GM13977 (cell line): ENCODE measurements at regions not wholly inside any gene's neighbourhood (a gene's known extent, or its start where the extent isn't known, plus 50 kb on each side); places are given as distances from the start of the nearest gene placed in this dataset.

Experiments used
- DNase-seq: peaks from one replicate; pipeline ENCODE4 v3.0.0; 2012; ENCODE audit warnings: low spot score
- CTCF ChIP-seq: IDR thresholded peaks from 2 replicates; pipeline ENCODE4 v1.5.1; 2012; ENCODE audit warnings: mild to moderate bottlenecking, control low read depth; ENCODE audit not compliant: insufficient read depth; ENCODE audit errors: extremely low read depth, missing control alignments
- in situ Hi-C: fragments of 300-500 bp; cut with MboI; formaldehyde crosslinking; loops from one replicate; pipeline ENCODE4 v1.12.0; 2022; ENCODE audit warnings: low sequenced_read_pairs, low pct_unique_long_range_greater_than_20kb, mixed read lengths, inconsistent platforms; ENCODE audit not compliant: unreplicated experiment

DNA sequence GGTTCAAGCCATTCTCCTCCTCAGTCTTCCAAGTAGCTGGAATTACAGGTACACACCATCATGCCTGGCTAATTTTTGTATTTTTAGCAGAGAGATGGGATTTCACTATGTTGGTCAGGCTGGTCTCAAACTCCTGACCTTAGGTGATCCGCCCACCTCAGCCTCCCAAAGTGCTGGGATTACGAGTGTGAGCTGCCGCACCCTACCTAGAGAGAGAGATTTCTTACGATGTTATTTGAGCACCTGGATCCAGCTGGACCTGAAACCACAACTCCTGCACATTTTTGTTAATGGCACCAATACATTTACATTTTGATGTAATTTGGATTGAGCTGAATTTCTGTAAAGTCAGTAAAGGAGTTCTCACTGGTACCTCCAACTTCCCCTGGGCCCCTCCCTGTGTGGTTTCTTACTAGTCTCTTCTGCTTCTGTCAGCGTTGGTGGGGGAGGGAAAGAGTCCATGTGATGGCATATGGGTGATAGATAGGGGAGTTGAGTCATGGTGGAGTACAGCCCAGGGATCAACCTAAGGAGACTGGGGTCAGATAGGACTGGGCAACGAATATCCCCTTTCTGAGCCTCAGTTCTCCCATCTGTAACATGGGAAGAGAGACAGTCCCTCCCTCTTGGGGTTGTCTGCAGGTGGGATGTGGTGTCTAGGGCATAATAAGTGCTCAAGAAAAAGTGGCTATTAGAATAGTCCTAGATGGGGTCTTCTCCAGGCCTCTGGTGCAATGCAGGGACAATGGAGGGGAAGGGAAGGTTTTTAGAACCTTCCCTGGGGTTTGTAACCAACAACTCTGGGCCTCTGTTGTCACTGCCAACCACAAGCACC lies 83.3 kb upstream of the MED13L start:
- TF ChIP-seq CTCF = no peak
- no peak for DNase-seq
- in situ Hi-C loops = no loop called here

GRCh38 chr12:116361414-116362223 lies 84.1 kb upstream of the MED13L start:
- no peak for TF ChIP-seq CTCF
- in situ Hi-C loops = no loop called here
- peak; percentile 59 for DNase-seq

- no peak for DNase-seq
- TF ChIP-seq CTCF = no peak
- in situ Hi-C loops = no loop called here
Observed at GRCh38 chr12:116365114-116365513, 87.6 kb upstream of the MED13L start.

DNA sequence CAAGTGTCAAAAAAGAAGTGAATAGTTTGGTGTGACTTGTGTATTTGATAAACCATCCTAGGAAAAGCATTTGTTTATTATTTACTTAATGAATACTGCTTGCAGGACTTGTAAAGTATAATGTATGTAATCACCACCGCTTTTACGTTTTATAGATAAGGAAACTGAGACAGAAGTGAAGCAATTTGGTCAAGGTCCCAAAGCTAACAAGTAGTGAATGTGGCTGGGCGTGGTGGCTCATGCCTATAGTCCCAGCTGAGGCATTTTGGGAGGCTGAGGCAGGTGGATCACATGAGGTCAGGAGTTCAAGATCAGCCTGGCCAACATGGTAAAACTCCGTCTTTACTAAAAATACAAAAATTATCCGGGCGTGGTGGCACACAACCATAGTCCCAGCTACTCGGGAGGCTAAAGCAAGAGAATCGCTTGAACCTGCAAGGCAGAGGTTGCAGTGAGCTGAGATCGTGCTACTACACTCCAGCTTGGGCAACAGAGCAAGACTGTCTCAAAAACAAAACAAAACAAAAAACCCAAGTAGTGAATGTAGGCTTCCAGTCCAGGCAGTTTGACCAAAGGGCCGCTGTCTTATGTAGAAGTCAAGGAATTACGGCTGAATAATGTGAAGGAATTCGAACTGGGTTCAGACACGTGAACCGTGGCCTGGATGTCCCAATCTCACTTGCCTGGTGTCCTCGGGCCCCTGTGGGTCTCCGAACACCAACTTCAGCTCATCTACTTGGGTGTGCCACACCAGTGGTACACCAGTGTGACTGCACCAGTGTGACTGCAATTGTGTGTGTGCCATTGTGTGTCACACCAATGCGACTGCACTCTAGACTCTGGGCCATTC lies 88.3 kb upstream of the MED13L start:
- no peak for TF ChIP-seq CTCF
- in situ Hi-C loops = no loop called here
- DNase-seq = no peak

DNA sequence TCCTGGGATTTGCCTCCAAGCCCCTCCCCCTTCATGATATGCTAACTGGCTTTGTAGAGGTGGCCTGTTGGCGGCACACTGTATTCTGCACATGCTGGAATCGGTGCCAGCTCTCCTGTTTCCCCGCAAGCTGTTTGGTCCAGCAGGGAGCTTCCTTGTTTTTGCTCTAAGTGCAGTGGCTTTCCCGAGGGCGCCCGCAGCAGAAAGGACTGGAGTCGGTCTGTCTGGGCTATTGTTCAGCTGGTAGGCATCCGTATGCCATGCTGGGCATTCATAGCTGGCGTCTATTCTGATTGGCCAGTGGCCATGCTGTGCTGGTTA lies 88.9 kb upstream of the MED13L start:
- in situ Hi-C loops = no loop called here
- no peak for DNase-seq

More for the DNA sequence above, 88.9 kb upstream of the MED13L start:
- no peak for TF ChIP-seq CTCF
